Suprapubic skin (tissue), 3 donors: ENCODE measurements at regions not wholly inside any gene's neighbourhood (a gene's known extent, or its start where the extent isn't known, plus 50 kb on each side); places are given as distances from the start of the nearest gene placed in this dataset.

Source experiments
- EP300 ChIP-seq: sonication (generic); formaldehyde crosslinking; IDR thresholded peaks from one replicate; pipeline ENCODE4 v1.6.1; 2017; ENCODE audit warnings: antibody characterized with exemption
- POLR2A ChIP-seq, 2 donors: fragments of 450-650 bp; IDR thresholded peaks; one replicate each; pipeline ENCODE4 v1.6.1; 2017; ENCODE audit warnings: antibody characterized with exemption in 2 of 2, mild to moderate bottlenecking in 2 of 2, moderate library complexity in 2 of 2
- TF ChIP-seq, protein P1 (sequence below), 2 donors: fragments of 200-600 bp in 1 of 2; fragments of 450-650 bp in 1 of 2; sonication (generic) in 1 of 2; IDR thresholded peaks; one replicate each; pipeline ENCODE4 v1.5.1; 2016 to 2019; ENCODE audit warnings: antibody characterized with exemption in 2 of 2, mild to moderate bottlenecking in 1 of 2, moderate library complexity in 1 of 2

DNA sequence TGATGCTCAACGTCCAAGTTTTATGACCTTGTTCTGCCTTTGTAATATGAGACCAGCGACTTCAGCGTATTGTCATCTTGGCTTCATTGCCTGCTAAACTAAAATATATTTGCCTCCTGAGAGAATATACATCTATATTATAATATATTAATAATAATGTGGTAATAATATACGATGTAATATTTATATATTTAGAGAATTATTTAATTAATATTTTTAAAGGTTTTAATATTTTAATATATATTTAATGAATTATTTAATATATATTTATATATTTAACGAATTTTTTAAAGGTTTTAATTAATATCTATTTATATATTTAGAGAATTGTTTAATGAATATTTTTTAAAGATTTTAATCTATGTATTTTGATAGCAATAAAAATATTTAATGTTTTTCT is 700.7 kb downstream of the TAF11L14 start:
- no peak for TF ChIP-seq EP300
- no peak for TF ChIP-seq POLR2A (IDR thresholded peaks at IDR 0.05)
- TF ChIP-seq, protein P1, sequence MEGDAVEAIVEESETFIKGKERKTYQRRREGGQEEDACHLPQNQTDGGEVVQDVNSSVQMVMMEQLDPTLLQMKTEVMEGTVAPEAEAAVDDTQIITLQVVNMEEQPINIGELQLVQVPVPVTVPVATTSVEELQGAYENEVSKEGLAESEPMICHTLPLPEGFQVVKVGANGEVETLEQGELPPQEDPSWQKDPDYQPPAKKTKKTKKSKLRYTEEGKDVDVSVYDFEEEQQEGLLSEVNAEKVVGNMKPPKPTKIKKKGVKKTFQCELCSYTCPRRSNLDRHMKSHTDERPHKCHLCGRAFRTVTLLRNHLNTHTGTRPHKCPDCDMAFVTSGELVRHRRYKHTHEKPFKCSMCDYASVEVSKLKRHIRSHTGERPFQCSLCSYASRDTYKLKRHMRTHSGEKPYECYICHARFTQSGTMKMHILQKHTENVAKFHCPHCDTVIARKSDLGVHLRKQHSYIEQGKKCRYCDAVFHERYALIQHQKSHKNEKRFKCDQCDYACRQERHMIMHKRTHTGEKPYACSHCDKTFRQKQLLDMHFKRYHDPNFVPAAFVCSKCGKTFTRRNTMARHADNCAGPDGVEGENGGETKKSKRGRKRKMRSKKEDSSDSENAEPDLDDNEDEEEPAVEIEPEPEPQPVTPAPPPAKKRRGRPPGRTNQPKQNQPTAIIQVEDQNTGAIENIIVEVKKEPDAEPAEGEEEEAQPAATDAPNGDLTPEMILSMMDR (IDR thresholded peaks at IDR 0.05), result no peak
